ENCODE measurements at regions not wholly inside any gene's neighbourhood (a gene's known extent, or its start where the extent isn't known, plus 50 kb on each side); places are given as distances from the start of the nearest gene placed in this dataset.
"Not testable (repeated sequence)": the region's sequence is repeated elsewhere in the genome, so short reads cannot be mapped to it uniquely, and the experiment has no call there.

- in situ Hi-C loops (cut with MboI; ENCODE audit: low pct_unique_long_range_greater_than_20kb, low sequenced_read_pairs, unreplicated experiment): no loop called here
- no peak for TF ChIP-seq CTCF (IDR thresholded peaks at IDR 0.05; ENCODE audit: extremely low read depth, insufficient read depth, missing control alignments)
Measured at GRCh38 chr9:107584944-107585343, 95.4 kb upstream of the KLF4 start.

GRCh38 chr9:107584186-107584585 lies 94.6 kb upstream of the KLF4 start:
- in situ Hi-C loops (cut with MboI; ENCODE audit: low pct_unique_long_range_greater_than_20kb, low sequenced_read_pairs, unreplicated experiment): no loop called here
- no peak for DNase-seq (ENCODE audit: low spot score)
- TF ChIP-seq CTCF (IDR thresholded peaks at IDR 0.05; ENCODE audit: extremely low read depth, insufficient read depth, missing control alignments): no peak

More at GRCh38 chr9:107584944-107585343, 95.4 kb upstream of the KLF4 start:
- no peak for DNase-seq (ENCODE audit: low spot score)

GRCh38 chr9:107577140-107577776 lies 87.7 kb upstream of the KLF4 start:
- no peak for DNase-seq (ENCODE audit: low spot score)
- no peak for TF ChIP-seq CTCF (IDR thresholded peaks at IDR 0.05; ENCODE audit: extremely low read depth, insufficient read depth, missing control alignments)
- in situ Hi-C loops (cut with MboI; ENCODE audit: low pct_unique_long_range_greater_than_20kb, low sequenced_read_pairs, unreplicated experiment): no loop called here

GRCh38 chr9:107571148-107571547 lies 81.6 kb upstream of the KLF4 start:
- DNase-seq (ENCODE audit: low spot score): no peak
- no peak for TF ChIP-seq CTCF (IDR thresholded peaks at IDR 0.05; ENCODE audit: extremely low read depth, insufficient read depth, missing control alignments)
- in situ Hi-C loops (cut with MboI; ENCODE audit: low pct_unique_long_range_greater_than_20kb, low sequenced_read_pairs, unreplicated experiment): no loop called here

GRCh38 chr9:107569174-107569573 lies 79.6 kb upstream of the KLF4 start:
- no peak for DNase-seq (ENCODE audit: low spot score)
- no peak for TF ChIP-seq CTCF (IDR thresholded peaks at IDR 0.05; ENCODE audit: extremely low read depth, insufficient read depth, missing control alignments)
- in situ Hi-C loops (cut with MboI; ENCODE audit: low pct_unique_long_range_greater_than_20kb, low sequenced_read_pairs, unreplicated experiment): no loop called here

- in situ Hi-C loops (cut with MboI; ENCODE audit: low pct_unique_long_range_greater_than_20kb, low sequenced_read_pairs, unreplicated experiment); DNase-seq (ENCODE audit: low spot score): not testable (repeated sequence)
Measured at GRCh38 chr9:107568406-107568805, 78.8 kb upstream of the KLF4 start.

- in situ Hi-C loops (cut with MboI; ENCODE audit: low pct_unique_long_range_greater_than_20kb, low sequenced_read_pairs, unreplicated experiment): no loop called here
- no peak for DNase-seq (ENCODE audit: low spot score)
- no peak for TF ChIP-seq CTCF (IDR thresholded peaks at IDR 0.05; ENCODE audit: extremely low read depth, insufficient read depth, missing control alignments)
Measured at GRCh38 chr9:107567462-107567861, 77.9 kb upstream of the KLF4 start.
